Activated T-cell treated with anti-CD3 and anti-CD28 coated beads, Interleukin-2, amount 50 U/mL, for 72 hours (primary cell): ENCODE measurements at regions not wholly inside any gene's neighbourhood (a gene's known extent, or its start where the extent isn't known, plus 50 kb on each side); places are given as distances from the start of the nearest gene placed in this dataset.
A peak's percentile ranks its signal among the peaks of the same experiment; 100 is the strongest.
"Not testable (repeated sequence)": the region's sequence is repeated elsewhere in the genome, so short reads cannot be mapped to it uniquely, and the experiment has no call there.

ENCODE experiments used
- ATAC-seq, 2 donors: fragments of 150-1000 bp; cut with Tn5 transposase; replicated peaks in 1 of 2; 2 replicates each; pipeline ENCODE4 v1.10.0; 2021; ENCODE audit warnings: moderate library complexity in 2 of 2, mild to moderate bottlenecking in 1 of 2
- DNase-seq, 2 donors: peaks; one replicate each; pipeline ENCODE4 v3.0.0; 2021 to 2022; ENCODE audit warnings: mixed read lengths in 1 of 2
- H3K27ac Mint-ChIP-seq: one replicate; pipeline ENCODE4 v1.8.0; 2022; ENCODE audit warnings: mild to moderate bottlenecking, moderate library complexity, mixed read lengths
- H3K27me3 Mint-ChIP-seq: one replicate; pipeline ENCODE4 v1.8.0; 2022; ENCODE audit warnings: low read depth, mixed read lengths
- H3K36me3 Mint-ChIP-seq, 2 donors: one replicate each; pipeline ENCODE4 v1.8.0; 2022; ENCODE audit warnings: mixed read lengths in 2 of 2, mild to moderate bottlenecking in 1 of 2; ENCODE audit not compliant: insufficient read depth in 2 of 2
- H3K4me1 Mint-ChIP-seq: one replicate; pipeline ENCODE4 v1.8.0; 2022; ENCODE audit warnings: low read depth, mixed read lengths
- H3K4me3 Mint-ChIP-seq, 2 donors: one replicate each; pipeline ENCODE4 v1.8.0; 2022; ENCODE audit warnings: mild to moderate bottlenecking in 2 of 2, mixed read lengths in 2 of 2, moderate library complexity in 2 of 2
- H3K9me3 Mint-ChIP-seq, 2 donors: one replicate each; pipeline ENCODE4 v1.8.0; 2022; ENCODE audit warnings: mixed read lengths in 2 of 2

GRCh38 chr9:41332562-41332961, 143.4 kb upstream of the ZNG1F start:
- H3K36me3 Mint-ChIP-seq, H3K4me1 Mint-ChIP-seq, DNase-seq, ATAC-seq, H3K27me3 Mint-ChIP-seq, H3K27ac Mint-ChIP-seq, H3K4me3 Mint-ChIP-seq, H3K9me3 Mint-ChIP-seq: not testable (repeated sequence)

- not testable (repeated sequence) for ATAC-seq, H3K27me3 Mint-ChIP-seq, H3K9me3 Mint-ChIP-seq, H3K27ac Mint-ChIP-seq, H3K36me3 Mint-ChIP-seq, H3K4me3 Mint-ChIP-seq, H3K4me1 Mint-ChIP-seq, DNase-seq
These were observed 132.2 kb upstream of the ZNG1F start for GRCh38 chr9:41321277-41321676.

GRCh38 chr9:41308953-41309352, 119.8 kb upstream of the ZNG1F start:
- not testable (repeated sequence) for DNase-seq, H3K4me1 Mint-ChIP-seq, H3K27ac Mint-ChIP-seq, H3K4me3 Mint-ChIP-seq, H3K9me3 Mint-ChIP-seq, ATAC-seq, H3K36me3 Mint-ChIP-seq, H3K27me3 Mint-ChIP-seq

- H3K4me3 Mint-ChIP-seq, H3K36me3 Mint-ChIP-seq, H3K27ac Mint-ChIP-seq, H3K4me1 Mint-ChIP-seq, ATAC-seq, H3K9me3 Mint-ChIP-seq, DNase-seq, H3K27me3 Mint-ChIP-seq: not testable (repeated sequence)
These were observed 96.6 kb upstream of the ZNG1F start for GRCh38 chr9:41285744-41286143.

GRCh38 chr9:41280299-41281238, 91.5 kb upstream of the ZNG1F start:
- not testable (repeated sequence) for H3K4me3 Mint-ChIP-seq, H3K27me3 Mint-ChIP-seq, DNase-seq, H3K27ac Mint-ChIP-seq, H3K4me1 Mint-ChIP-seq, H3K9me3 Mint-ChIP-seq, H3K36me3 Mint-ChIP-seq
- ATAC-seq = peak in 1 of 2 donors; percentile 58

GRCh38 chr9:41279437-41279836, 90.3 kb upstream of the ZNG1F start:
- not testable (repeated sequence) for ATAC-seq

GRCh38 chr9:41279033-41279432, 89.9 kb upstream of the ZNG1F start:
- not testable (repeated sequence) for H3K27me3 Mint-ChIP-seq, ATAC-seq, H3K9me3 Mint-ChIP-seq, DNase-seq, H3K36me3 Mint-ChIP-seq, H3K27ac Mint-ChIP-seq, H3K4me3 Mint-ChIP-seq, H3K4me1 Mint-ChIP-seq

More at GRCh38 chr9:41279437-41279836, 90.3 kb upstream of the ZNG1F start:
- H3K4me3 Mint-ChIP-seq, H3K4me1 Mint-ChIP-seq, H3K27me3 Mint-ChIP-seq, H3K9me3 Mint-ChIP-seq, H3K27ac Mint-ChIP-seq, H3K36me3 Mint-ChIP-seq, DNase-seq: not testable (repeated sequence)

- H3K4me3 Mint-ChIP-seq = peak overlapping the region; percentile 53 to 58
- peak; percentile 69 to 78 for DNase-seq
- not testable (repeated sequence) for H3K36me3 Mint-ChIP-seq, H3K4me1 Mint-ChIP-seq, H3K27ac Mint-ChIP-seq, H3K9me3 Mint-ChIP-seq, H3K27me3 Mint-ChIP-seq
- ATAC-seq = peak; percentile 100
These were observed 84.6 kb upstream of the ZNG1F start for GRCh38 chr9:41273549-41274267.

GRCh38 chr9:41272879-41273548, 83.9 kb upstream of the ZNG1F start:
- H3K27ac Mint-ChIP-seq, H3K4me1 Mint-ChIP-seq, H3K27me3 Mint-ChIP-seq, H3K9me3 Mint-ChIP-seq, ATAC-seq, H3K36me3 Mint-ChIP-seq: not testable (repeated sequence)
- peak; percentile 17 to 39 for DNase-seq
- H3K4me3 Mint-ChIP-seq = peak overlapping the region in 1 of 2 donors; percentile 24

GRCh38 chr9:41270992-41271391, 81.9 kb upstream of the ZNG1F start:
- ATAC-seq, H3K9me3 Mint-ChIP-seq, H3K27me3 Mint-ChIP-seq, H3K4me3 Mint-ChIP-seq, H3K36me3 Mint-ChIP-seq, H3K4me1 Mint-ChIP-seq, DNase-seq, H3K27ac Mint-ChIP-seq: not testable (repeated sequence)

- H3K27me3 Mint-ChIP-seq, H3K4me3 Mint-ChIP-seq, H3K27ac Mint-ChIP-seq, DNase-seq, H3K4me1 Mint-ChIP-seq, H3K36me3 Mint-ChIP-seq, ATAC-seq, H3K9me3 Mint-ChIP-seq: not testable (repeated sequence)
These were observed 80.4 kb upstream of the ZNG1F start for GRCh38 chr9:41269471-41269870.

GRCh38 chr9:41269054-41269453, 79.9 kb upstream of the ZNG1F start:
- H3K4me3 Mint-ChIP-seq, H3K36me3 Mint-ChIP-seq, H3K4me1 Mint-ChIP-seq, ATAC-seq, H3K27me3 Mint-ChIP-seq, DNase-seq, H3K9me3 Mint-ChIP-seq, H3K27ac Mint-ChIP-seq: not testable (repeated sequence)

GRCh38 chr9:41266602-41267001, 77.5 kb upstream of the ZNG1F start:
- H3K27ac Mint-ChIP-seq, H3K36me3 Mint-ChIP-seq, H3K9me3 Mint-ChIP-seq, H3K4me1 Mint-ChIP-seq, ATAC-seq, DNase-seq, H3K27me3 Mint-ChIP-seq: not testable (repeated sequence)
- H3K4me3 Mint-ChIP-seq = peak overlapping the region in 1 of 2 donors; percentile 3
